ENCODE measurements at regions not wholly inside any gene's neighbourhood (a gene's known extent, or its start where the extent isn't known, plus 50 kb on each side); places are given as distances from the start of the nearest gene placed in this dataset.

- BruUV-seq (replicated peaks), result no TSS peak
- H3K4me2 ChIP-seq (ENCODE audit: low read length), result no peak overlapping the region
- no peaks in the 10 kb centered on the region for H3K9me2 ChIP-seq (ENCODE audit: insufficient read depth, low read length)
- no peak overlapping the region for H3K27ac ChIP-seq (ENCODE audit: low read depth, low read length, poor library complexity, severe bottlenecking)
- H3K4me3 ChIP-seq (ENCODE audit: low read depth, low read length, poor library complexity, severe bottlenecking), result no peak overlapping the region
- no peaks in the 10 kb centered on the region for H3K36me3 ChIP-seq (ENCODE audit: insufficient read depth, low read length)
- no peak for DNase-seq (ENCODE audit: low spot score)
- TF ChIP-seq, protein P1, sequence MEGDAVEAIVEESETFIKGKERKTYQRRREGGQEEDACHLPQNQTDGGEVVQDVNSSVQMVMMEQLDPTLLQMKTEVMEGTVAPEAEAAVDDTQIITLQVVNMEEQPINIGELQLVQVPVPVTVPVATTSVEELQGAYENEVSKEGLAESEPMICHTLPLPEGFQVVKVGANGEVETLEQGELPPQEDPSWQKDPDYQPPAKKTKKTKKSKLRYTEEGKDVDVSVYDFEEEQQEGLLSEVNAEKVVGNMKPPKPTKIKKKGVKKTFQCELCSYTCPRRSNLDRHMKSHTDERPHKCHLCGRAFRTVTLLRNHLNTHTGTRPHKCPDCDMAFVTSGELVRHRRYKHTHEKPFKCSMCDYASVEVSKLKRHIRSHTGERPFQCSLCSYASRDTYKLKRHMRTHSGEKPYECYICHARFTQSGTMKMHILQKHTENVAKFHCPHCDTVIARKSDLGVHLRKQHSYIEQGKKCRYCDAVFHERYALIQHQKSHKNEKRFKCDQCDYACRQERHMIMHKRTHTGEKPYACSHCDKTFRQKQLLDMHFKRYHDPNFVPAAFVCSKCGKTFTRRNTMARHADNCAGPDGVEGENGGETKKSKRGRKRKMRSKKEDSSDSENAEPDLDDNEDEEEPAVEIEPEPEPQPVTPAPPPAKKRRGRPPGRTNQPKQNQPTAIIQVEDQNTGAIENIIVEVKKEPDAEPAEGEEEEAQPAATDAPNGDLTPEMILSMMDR (conservative IDR thresholded peaks at IDR 0.05; ENCODE audit: low read length), result no peak
- no peak for TF ChIP-seq EZH2phosphoT487 (IDR thresholded peaks at IDR 0.05; ENCODE audit: borderline replicate concordance, low read depth, low read length)
- H3K4me1 ChIP-seq (ENCODE audit: insufficient read depth, low read length, poor library complexity, severe bottlenecking), result no peaks in the 10 kb centered on the region
- no peaks in the 10 kb centered on the region for H4K20me1 ChIP-seq (ENCODE audit: insufficient read depth, low read length)
- H3K79me2 ChIP-seq (ENCODE audit: insufficient read depth, low read depth, low read length), result no peaks in the 10 kb centered on the region
- ChIA-PET POLR2A (interaction anchor here (0.6 to 1.2 kb wide), 2 partner anchors 17 to 59 kb away, joined by 3 read pairs; no protein-coding TSS in a partner anchor), CTCF (ENCODE audit: unreplicated experiment) (interaction anchor here (0.6 kb wide), 1 partner anchor 1283 kb away, joined by 3 read pairs; no protein-coding TSS in a partner anchor)
- no peak overlapping the region for H2AFZ ChIP-seq (ENCODE audit: low read length)
- intact Hi-C loops (cut with micrococcal nuclease; ENCODE audit: unreplicated experiment), result no loop called here
- H3K9me3 ChIP-seq (ENCODE audit: low read length), result peaks cover 8% of the 10 kb centered on the region; the same call in 1 of the 2 replicates
Measured at GRCh38 chr3:28971156-28971555, 309.7 kb upstream of the RBMS3 start.

- Histone ChIP-seq H3K4me2 (ENCODE audit: low read length) (no peak overlapping the region), H3K4me1 (ENCODE audit: insufficient read depth, low read length, poor library complexity, severe bottlenecking) (no peaks in the 10 kb centered on the region), H3K9me2 (ENCODE audit: insufficient read depth, low read length) (no peaks in the 10 kb centered on the region), H3K4me3 (ENCODE audit: low read depth, low read length, poor library complexity, severe bottlenecking) (no peak overlapping the region), H4K20me1 (ENCODE audit: insufficient read depth, low read length) (no peaks in the 10 kb centered on the region), H3K9me3 (ENCODE audit: low read length) (peaks cover 8% of the 10 kb centered on the region; the same call in 1 of the 2 replicates), H2AFZ (ENCODE audit: low read length) (no peak overlapping the region), H3K27ac (ENCODE audit: low read depth, low read length, poor library complexity, severe bottlenecking) (no peak overlapping the region), H3K79me2 (ENCODE audit: insufficient read depth, low read depth, low read length) (no peaks in the 10 kb centered on the region), H3K36me3 (ENCODE audit: insufficient read depth, low read length) (no peaks in the 10 kb centered on the region)
- CTCF ChIA-PET (ENCODE audit: unreplicated experiment), result no interaction called here
- TF ChIP-seq, protein P1 (conservative IDR thresholded peaks at IDR 0.05; ENCODE audit: low read length), result no peak
- TF ChIP-seq EZH2phosphoT487 (IDR thresholded peaks at IDR 0.05; ENCODE audit: borderline replicate concordance, low read depth, low read length), result no peak
- intact Hi-C loops (cut with micrococcal nuclease; ENCODE audit: unreplicated experiment), result no loop called here
- BruUV-seq (replicated peaks), result no TSS peak
- POLR2A ChIA-PET, result interaction anchor here (1.1 kb wide), 1 partner anchor 94 kb away, joined by 4 read pairs; no protein-coding TSS in a partner anchor
- no peak for DNase-seq (ENCODE audit: low spot score)
Measured at GRCh38 chr3:28972921-28973320, 307.9 kb upstream of the RBMS3 start.

DNA sequence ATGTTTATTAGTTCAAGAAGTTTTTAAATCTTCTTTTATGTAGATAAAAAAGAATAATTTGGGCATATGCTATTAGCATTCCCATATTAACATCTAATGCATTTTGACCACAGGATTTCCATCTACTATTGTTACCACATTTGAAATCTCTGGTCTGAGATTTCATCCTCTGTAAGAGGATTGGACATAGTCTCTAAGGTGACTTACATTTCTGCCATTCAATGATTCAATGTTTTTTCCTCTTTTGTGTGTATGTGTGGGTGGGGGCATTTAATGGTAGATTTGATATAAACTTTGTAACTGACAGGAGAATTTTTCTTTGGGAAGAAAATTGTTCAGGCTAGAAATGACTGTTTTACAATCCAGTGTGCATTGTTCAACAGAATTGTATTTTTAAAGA is 307.3 kb upstream of the RBMS3 start:
- intact Hi-C loops (cut with micrococcal nuclease; ENCODE audit: unreplicated experiment), result no loop called here
- no peaks in the 10 kb centered on the region for H4K20me1 ChIP-seq (ENCODE audit: insufficient read depth, low read length)
- peaks cover 8% of the 10 kb centered on the region; the same call in 1 of the 2 replicates for H3K9me3 ChIP-seq (ENCODE audit: low read length)
- no peaks in the 10 kb centered on the region for H3K36me3 ChIP-seq (ENCODE audit: insufficient read depth, low read length)
- ChIA-PET CTCF (ENCODE audit: unreplicated experiment) (no interaction called here), POLR2A (interaction anchor here (1.1 kb wide), 1 partner anchor 93 kb away, joined by 4 read pairs; no protein-coding TSS in a partner anchor)
- no peak overlapping the region for H3K27ac ChIP-seq (ENCODE audit: low read depth, low read length, poor library complexity, severe bottlenecking)
- H3K4me2 ChIP-seq (ENCODE audit: low read length), result no peak overlapping the region
- no peaks in the 10 kb centered on the region for H3K79me2 ChIP-seq (ENCODE audit: insufficient read depth, low read depth, low read length)
- no TSS peak for BruUV-seq (replicated peaks)
- no peaks in the 10 kb centered on the region for H3K9me2 ChIP-seq (ENCODE audit: insufficient read depth, low read length)
- H2AFZ ChIP-seq (ENCODE audit: low read length), result no peak overlapping the region
- no peaks in the 10 kb centered on the region for H3K4me1 ChIP-seq (ENCODE audit: insufficient read depth, low read length, poor library complexity, severe bottlenecking)
- DNase-seq (ENCODE audit: low spot score), result no peak
- TF ChIP-seq, protein P1 (conservative IDR thresholded peaks at IDR 0.05; ENCODE audit: low read length), result no peak
- TF ChIP-seq EZH2phosphoT487 (IDR thresholded peaks at IDR 0.05; ENCODE audit: borderline replicate concordance, low read depth, low read length), result no peak
- no peak overlapping the region for H3K4me3 ChIP-seq (ENCODE audit: low read depth, low read length, poor library complexity, severe bottlenecking)

All from OCI-LY7 (cell line).